ENCODE measurements at regions not wholly inside any gene's neighbourhood (a gene's known extent, or its start where the extent isn't known, plus 50 kb on each side); places are given as distances from the start of the nearest gene placed in this dataset.

DNA sequence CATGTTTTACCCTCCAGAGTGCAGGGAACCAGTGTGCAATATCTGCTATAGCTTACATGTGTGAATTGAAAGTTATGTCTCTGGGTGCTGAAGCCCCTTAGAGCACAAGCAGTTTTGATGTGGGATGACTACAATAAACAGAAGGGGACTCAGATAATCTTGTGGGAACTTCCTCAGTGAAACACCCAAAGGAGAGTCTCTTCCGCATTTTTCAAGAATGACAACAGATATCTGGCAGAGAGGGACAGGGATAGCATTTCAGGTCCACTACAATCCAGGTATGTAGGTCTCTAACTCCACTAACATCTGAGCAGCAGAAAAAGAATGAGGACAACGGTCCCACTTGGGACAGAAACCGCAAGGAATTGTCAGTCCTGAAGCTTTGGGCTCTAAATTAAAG is 67.6 kb upstream of the PDE4B start:
- Histone ChIP-seq H3K27me3 (replicated peaks) (no peaks in the 10 kb centered on the region), H3K4me3 (ENCODE audit: low read depth, low read length) (no peak overlapping the region), H3K36me3 (replicated peaks) (no peaks in the 10 kb centered on the region), H3K27ac (no peak overlapping the region)
- TF ChIP-seq, protein P1, sequence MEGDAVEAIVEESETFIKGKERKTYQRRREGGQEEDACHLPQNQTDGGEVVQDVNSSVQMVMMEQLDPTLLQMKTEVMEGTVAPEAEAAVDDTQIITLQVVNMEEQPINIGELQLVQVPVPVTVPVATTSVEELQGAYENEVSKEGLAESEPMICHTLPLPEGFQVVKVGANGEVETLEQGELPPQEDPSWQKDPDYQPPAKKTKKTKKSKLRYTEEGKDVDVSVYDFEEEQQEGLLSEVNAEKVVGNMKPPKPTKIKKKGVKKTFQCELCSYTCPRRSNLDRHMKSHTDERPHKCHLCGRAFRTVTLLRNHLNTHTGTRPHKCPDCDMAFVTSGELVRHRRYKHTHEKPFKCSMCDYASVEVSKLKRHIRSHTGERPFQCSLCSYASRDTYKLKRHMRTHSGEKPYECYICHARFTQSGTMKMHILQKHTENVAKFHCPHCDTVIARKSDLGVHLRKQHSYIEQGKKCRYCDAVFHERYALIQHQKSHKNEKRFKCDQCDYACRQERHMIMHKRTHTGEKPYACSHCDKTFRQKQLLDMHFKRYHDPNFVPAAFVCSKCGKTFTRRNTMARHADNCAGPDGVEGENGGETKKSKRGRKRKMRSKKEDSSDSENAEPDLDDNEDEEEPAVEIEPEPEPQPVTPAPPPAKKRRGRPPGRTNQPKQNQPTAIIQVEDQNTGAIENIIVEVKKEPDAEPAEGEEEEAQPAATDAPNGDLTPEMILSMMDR (IDR thresholded peaks at IDR 0.05; ENCODE audit: low read depth, low read length, missing control alignments) = no peak
- in situ Hi-C loops (cut with HindIII; ENCODE audit: low pct_ligation_motif_present, low sequenced_read_pairs) = no loop called here
- no peak for DNase-seq

GRCh38 chr1:65728504-65728903 is 64.2 kb upstream of the PDE4B start:
- TF ChIP-seq, protein P1 (IDR thresholded peaks at IDR 0.05; ENCODE audit: low read depth, low read length, missing control alignments) = no peak
- Histone ChIP-seq H3K27me3 (replicated peaks) (no peaks in the 10 kb centered on the region), H3K27ac (no peak overlapping the region), H3K4me3 (ENCODE audit: low read depth, low read length) (no peak overlapping the region), H3K36me3 (replicated peaks) (no peaks in the 10 kb centered on the region)
- in situ Hi-C loops (cut with HindIII; ENCODE audit: low pct_ligation_motif_present, low sequenced_read_pairs) = no loop called here
- no peak for DNase-seq

GRCh38 chr1:65729259-65729658 is 63.4 kb upstream of the PDE4B start:
- Histone ChIP-seq H3K36me3 (replicated peaks) (no peaks in the 10 kb centered on the region), H3K4me3 (ENCODE audit: low read depth, low read length) (no peak overlapping the region), H3K27ac (no peak overlapping the region), H3K27me3 (replicated peaks) (no peaks in the 10 kb centered on the region)
- DNase-seq = no peak
- in situ Hi-C loops (cut with HindIII; ENCODE audit: low pct_ligation_motif_present, low sequenced_read_pairs) = no loop called here
- TF ChIP-seq, protein P1 (IDR thresholded peaks at IDR 0.05; ENCODE audit: low read depth, low read length, missing control alignments) = no peak

- Histone ChIP-seq H3K27me3 (replicated peaks) (no peaks in the 10 kb centered on the region), H3K4me3 (ENCODE audit: low read depth, low read length) (no peak overlapping the region), H3K27ac (no peak overlapping the region), H3K36me3 (replicated peaks) (no peaks in the 10 kb centered on the region)
- DNase-seq = no peak
- TF ChIP-seq, protein P1 (IDR thresholded peaks at IDR 0.05; ENCODE audit: low read depth, low read length, missing control alignments) = no peak
- in situ Hi-C loops (cut with HindIII; ENCODE audit: low pct_ligation_motif_present, low sequenced_read_pairs) = no loop called here
These were observed 57.7 kb upstream of the PDE4B start for GRCh38 chr1:65734979-65735378.

- Histone ChIP-seq H3K4me3 (ENCODE audit: low read depth, low read length) (no peak overlapping the region), H3K27me3 (replicated peaks) (no peaks in the 10 kb centered on the region), H3K36me3 (replicated peaks) (no peaks in the 10 kb centered on the region), H3K27ac (no peak overlapping the region)
- no peak for DNase-seq
- in situ Hi-C loops (cut with HindIII; ENCODE audit: low pct_ligation_motif_present, low sequenced_read_pairs) = no loop called here
- TF ChIP-seq, protein P1 (IDR thresholded peaks at IDR 0.05; ENCODE audit: low read depth, low read length, missing control alignments) = no peak
These were observed 50.7 kb upstream of the PDE4B start for GRCh38 chr1:65741993-65742392.
